Stomach (tissue), 4 donors: ENCODE measurements at regions not wholly inside any gene's neighbourhood (a gene's known extent, or its start where the extent isn't known, plus 50 kb on each side); places are given as distances from the start of the nearest gene placed in this dataset.

Experiments used
- CTCF ChIP-seq, 7 experiments: fragments of 450-650 bp in 4 of 7; fragments of 200-600 bp in 3 of 7; sonication (generic) in 3 of 7; IDR thresholded peaks; one replicate each; pipeline ENCODE4 v1.5.1; 2016 to 2019; ENCODE audit warnings: antibody characterized with exemption in 7 of 7, control low read depth in 2 of 7, mild to moderate bottlenecking in 1 of 7
- POLR2A ChIP-seq, 4 donors: fragments of 450-650 bp; IDR thresholded peaks; one replicate each; pipeline ENCODE4 v1.6.1; 2016; ENCODE audit warnings: antibody characterized with exemption in 4 of 4, control low read depth in 2 of 4, mild to moderate bottlenecking in 1 of 4, moderate library complexity in 1 of 4

DNA sequence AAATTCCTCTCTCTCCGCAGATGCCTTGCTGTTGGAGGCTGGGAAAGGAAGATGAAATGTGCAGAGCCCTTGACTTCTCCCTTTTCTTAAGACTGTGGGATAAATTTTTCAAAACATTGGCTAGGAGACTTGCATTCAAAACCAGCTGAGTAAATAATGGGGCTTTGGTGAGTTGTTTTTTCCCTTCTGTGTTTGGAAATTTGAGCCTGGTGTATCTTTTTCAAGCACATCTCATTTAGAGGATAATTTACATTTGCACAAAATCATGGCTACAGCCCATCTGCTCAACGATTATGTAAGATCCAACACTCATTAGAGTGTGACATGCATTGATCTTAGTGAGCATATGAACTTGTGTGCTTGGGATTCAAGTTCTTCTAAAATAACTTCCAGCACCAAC lies 112.1 kb upstream of the ATP8B1 start:
- TF ChIP-seq POLR2A (IDR thresholded peaks at IDR 0.05), result no peak
- TF ChIP-seq CTCF (IDR thresholded peaks at IDR 0.05), result no peak
